H1 (cell line): ENCODE measurements at regions not wholly inside any gene's neighbourhood (a gene's known extent, or its start where the extent isn't known, plus 50 kb on each side); places are given as distances from the start of the nearest gene placed in this dataset.

Source experiments
- ASH2L ChIP-seq: fragments of 200-600, 300-600 bp; sonication (generic); IDR thresholded peaks from one replicate; pipeline ENCODE4 v1.7.1; 2017; ENCODE audit warnings: low read length
- CTCF ChIP-seq, 3 experiments: IDR thresholded peaks; 1 replicate in 2 of 3; 2 replicates in 1 of 3; pipeline versions ENCODE4 v1.5.1 to v1.6.1; 2011; ENCODE audit warnings: low read length in 3 of 3, mild to moderate bottlenecking in 3 of 3, inconsistent platforms in 2 of 3, low read depth in 1 of 3, moderate library complexity in 1 of 3; ENCODE audit not compliant: insufficient read depth in 1 of 3; ENCODE audit errors: control extremely low read depth in 1 of 3
- EP300 ChIP-seq, 2 experiments: IDR thresholded peaks; 1 replicate in 1 of 2; 2 replicates in 1 of 2; pipeline ENCODE4 v1.6.1; 2011 to 2012; ENCODE audit warnings: low read depth in 2 of 2, low read length in 2 of 2, mild to moderate bottlenecking in 2 of 2, borderline replicate concordance in 1 of 2, inconsistent platforms in 1 of 2, moderate library complexity in 1 of 2
- KDM1A ChIP-seq: fragments of 200-600, 300-600 bp; sonication (generic); IDR thresholded peaks from 2 replicates; pipeline ENCODE4 v1.7.1; 2016; ENCODE audit warnings: mild to moderate bottlenecking, low read length, borderline replicate concordance
- POLR2AphosphoS5 ChIP-seq: IDR thresholded peaks from 2 replicates; pipeline ENCODE4 v1.6.1; 2011; ENCODE audit warnings: low read depth, low read length

- TF ChIP-seq EP300 (IDR thresholded peaks at IDR 0.05; ENCODE audit: borderline replicate concordance in 1 of 2, low read depth in 2 of 2, low read length in 2 of 2) (no peak), CTCF (IDR thresholded peaks at IDR 0.05; ENCODE audit: control extremely low read depth in 1 of 3, insufficient read depth in 1 of 3, low read depth in 1 of 3, low read length in 3 of 3) (no peak), KDM1A (no peak), POLR2AphosphoS5 (no peak), ASH2L (no peak)
These were observed 582.0 kb downstream of the QKI start for GRCh38 chr6:163996491-163996890.
